HG03575 (cell line): ENCODE measurements at regions not wholly inside any gene's neighbourhood (a gene's known extent, or its start where the extent isn't known, plus 50 kb on each side); places are given as distances from the start of the nearest gene placed in this dataset.

Experiments used
- ATAC-seq: cut with Tn5 transposase; IDR thresholded peaks from one replicate; pipeline ENCODE4 v1.9.1; 2021; ENCODE audit not compliant: unreplicated experiment, insufficient number of reproducible peaks, low FRiP score; ENCODE audit errors: extremely low read depth

- ATAC-seq, result no peak
Observed at GRCh38 chr9:20028849-20029231, 240.0 kb upstream of the SLC24A2 start.

GRCh38 chr9:20028192-20028848 lies 239.5 kb upstream of the SLC24A2 start:
- no peak for ATAC-seq

GRCh38 chr9:20023961-20024571 lies 235.2 kb upstream of the SLC24A2 start:
- no peak for ATAC-seq

GRCh38 chr9:20023210-20023905 lies 234.5 kb upstream of the SLC24A2 start:
- ATAC-seq, result no peak

GRCh38 chr9:20022410-20022809 lies 233.6 kb upstream of the SLC24A2 start:
- no peak for ATAC-seq

- ATAC-seq, result no peak
Observed at GRCh38 chr9:20016611-20017010, 227.8 kb upstream of the SLC24A2 start.

GRCh38 chr9:20015427-20015931 lies 226.6 kb upstream of the SLC24A2 start:
- no peak for ATAC-seq

GRCh38 chr9:20014168-20014567 lies 225.3 kb upstream of the SLC24A2 start:
- no peak for ATAC-seq

GRCh38 chr9:20012232-20012631 lies 223.4 kb upstream of the SLC24A2 start:
- no peak for ATAC-seq

GRCh38 chr9:20009606-20010005 lies 220.8 kb upstream of the SLC24A2 start:
- ATAC-seq, result no peak

GRCh38 chr9:20002011-20002410 lies 213.2 kb upstream of the SLC24A2 start:
- ATAC-seq, result no peak

GRCh38 chr9:20001058-20001457 lies 212.2 kb upstream of the SLC24A2 start:
- no peak for ATAC-seq

GRCh38 chr9:19999491-20000057 lies 210.7 kb upstream of the SLC24A2 start:
- peak; percentile 94 for ATAC-seq

- no peak for ATAC-seq
Observed at GRCh38 chr9:19998823-19999455, 210.1 kb upstream of the SLC24A2 start.

- ATAC-seq, result no peak
Observed at GRCh38 chr9:19998153-19998552, 209.3 kb upstream of the SLC24A2 start.

GRCh38 chr9:19995619-19996018 lies 206.8 kb upstream of the SLC24A2 start:
- ATAC-seq, result no peak

GRCh38 chr9:19994296-19994695 lies 205.5 kb upstream of the SLC24A2 start:
- no peak for ATAC-seq

- no peak for ATAC-seq
Observed at GRCh38 chr9:19992556-19992955, 203.7 kb upstream of the SLC24A2 start.

- no peak for ATAC-seq
Observed at GRCh38 chr9:19989213-19989612, 200.4 kb upstream of the SLC24A2 start.
